GM12892 (cell line): ENCODE measurements at regions not wholly inside any gene's neighbourhood (a gene's known extent, or its start where the extent isn't known, plus 50 kb on each side); places are given as distances from the start of the nearest gene placed in this dataset.
"Not testable (repeated sequence)": the region's sequence is repeated elsewhere in the genome, so short reads cannot be mapped to it uniquely, and the experiment has no call there.

Experiments
- DNase-seq: peaks from one replicate; pipeline ENCODE4 v3.0.0; 2011; ENCODE audit not compliant: insufficient read length
- FAIRE-seq: peaks from 2 replicates; lab custom pipeline; 2011; peaks lifted over from hg19 to GRCh38; lab: Jason Lieb, UNC
- POLR2A ChIP-seq: IDR thresholded peaks from 2 replicates; pipeline ENCODE4 v1.6.1; 2011; ENCODE audit warnings: low read depth, low read length, control low read depth
- POLR2AphosphoS5 ChIP-seq: IDR thresholded peaks from 2 replicates; pipeline ENCODE4 v1.6.1; 2011; ENCODE audit warnings: low read depth, low read length, control low read depth
- TAF1 ChIP-seq: IDR thresholded peaks from 2 replicates; pipeline ENCODE4 v1.6.1; 2011; ENCODE audit warnings: low read depth, mild to moderate bottlenecking, control low read depth, low read length, borderline replicate concordance

- FAIRE-seq (no peak), DNase-seq (no peak)
- TF ChIP-seq TAF1: no peak
- no peak for TF ChIP-seq POLR2A
- no peak for TF ChIP-seq POLR2AphosphoS5
These were observed 82.6 kb upstream of the AUTS2 start for GRCh38 chr7:69515495-69516212.

GRCh38 chr7:69516238-69516820 lies 81.9 kb upstream of the AUTS2 start:
- FAIRE-seq (no peak), DNase-seq (no peak)
- no peak for TF ChIP-seq POLR2A
- no peak for TF ChIP-seq POLR2AphosphoS5
- TF ChIP-seq TAF1: no peak

- DNase-seq (no peak), FAIRE-seq (no peak)
- TF ChIP-seq POLR2A: no peak
- no peak for TF ChIP-seq TAF1
- TF ChIP-seq POLR2AphosphoS5: no peak
These were observed 80.1 kb upstream of the AUTS2 start for GRCh38 chr7:69517985-69518704.

- FAIRE-seq (no peak), DNase-seq (no peak)
- TF ChIP-seq TAF1 (no peak), POLR2A (no peak), POLR2AphosphoS5 (no peak)
These were observed 79.6 kb upstream of the AUTS2 start for GRCh38 chr7:69518705-69519077.

GRCh38 chr7:69526570-69526969 lies 71.7 kb upstream of the AUTS2 start:
- no peak for FAIRE-seq
- no peak for TF ChIP-seq TAF1

GRCh38 chr7:69527706-69528105 lies 70.6 kb upstream of the AUTS2 start:
- TF ChIP-seq POLR2A (no peak), POLR2AphosphoS5 (no peak), TAF1 (no peak)
- FAIRE-seq: no peak

More at GRCh38 chr7:69526570-69526969, 71.7 kb upstream of the AUTS2 start:
- no peak for DNase-seq

GRCh38 chr7:69531050-69531449 lies 67.2 kb upstream of the AUTS2 start:
- no peak for FAIRE-seq
- no peak for DNase-seq
- no peak for TF ChIP-seq TAF1
- TF ChIP-seq POLR2AphosphoS5: no peak
- TF ChIP-seq POLR2A: no peak

More at GRCh38 chr7:69527706-69528105, 70.6 kb upstream of the AUTS2 start:
- no peak for DNase-seq

- no peak for TF ChIP-seq TAF1
- TF ChIP-seq POLR2A: no peak
- DNase-seq (no peak), FAIRE-seq (no peak)
These were observed 63.7 kb upstream of the AUTS2 start for GRCh38 chr7:69534461-69535041.

GRCh38 chr7:69537691-69538090 lies 60.6 kb upstream of the AUTS2 start:
- FAIRE-seq (no peak), DNase-seq (no peak)
- TF ChIP-seq POLR2A: no peak

- DNase-seq: no peak
- no peak for FAIRE-seq
- TF ChIP-seq TAF1 (no peak), POLR2A (no peak), POLR2AphosphoS5 (no peak)
These were observed 58.7 kb upstream of the AUTS2 start for GRCh38 chr7:69539531-69539930.

GRCh38 chr7:69540287-69540686 lies 58.0 kb upstream of the AUTS2 start:
- DNase-seq (no peak), FAIRE-seq (no peak)
- TF ChIP-seq POLR2AphosphoS5 (no peak), TAF1 (no peak), POLR2A (no peak)

- not testable (repeated sequence) for DNase-seq, FAIRE-seq
These were observed 56.4 kb upstream of the AUTS2 start for GRCh38 chr7:69541779-69542432.
